Gastroesophageal sphincter (tissue), 3 donors: ENCODE measurements at regions not wholly inside any gene's neighbourhood (a gene's known extent, or its start where the extent isn't known, plus 50 kb on each side); places are given as distances from the start of the nearest gene placed in this dataset.

Source experiments
- EP300 ChIP-seq: sonication (generic); formaldehyde crosslinking; IDR thresholded peaks from one replicate; pipeline ENCODE4 v1.6.1; 2017; ENCODE audit warnings: antibody characterized with exemption, mild to moderate bottlenecking
- POLR2A ChIP-seq, 2 donors: fragments of 450-650 bp; IDR thresholded peaks; one replicate each; pipeline ENCODE4 v1.6.1; 2017; ENCODE audit warnings: antibody characterized with exemption in 2 of 2, mild to moderate bottlenecking in 2 of 2, moderate library complexity in 1 of 2
- POLR2AphosphoS5 ChIP-seq: sonication (generic); formaldehyde crosslinking; IDR thresholded peaks from one replicate; pipeline ENCODE4 v1.6.1; 2017; ENCODE audit warnings: antibody characterized with exemption
- TF ChIP-seq, protein P1 (sequence below), 4 experiments: fragments of 200-600 bp in 2 of 4; fragments of 450-650 bp in 2 of 4; sonication (generic) in 1 of 4; IDR thresholded peaks; one replicate each; pipeline ENCODE4 v1.5.1; 2017 to 2019; ENCODE audit warnings: antibody characterized with exemption in 4 of 4, mild to moderate bottlenecking in 2 of 4, moderate library complexity in 2 of 4

DNA sequence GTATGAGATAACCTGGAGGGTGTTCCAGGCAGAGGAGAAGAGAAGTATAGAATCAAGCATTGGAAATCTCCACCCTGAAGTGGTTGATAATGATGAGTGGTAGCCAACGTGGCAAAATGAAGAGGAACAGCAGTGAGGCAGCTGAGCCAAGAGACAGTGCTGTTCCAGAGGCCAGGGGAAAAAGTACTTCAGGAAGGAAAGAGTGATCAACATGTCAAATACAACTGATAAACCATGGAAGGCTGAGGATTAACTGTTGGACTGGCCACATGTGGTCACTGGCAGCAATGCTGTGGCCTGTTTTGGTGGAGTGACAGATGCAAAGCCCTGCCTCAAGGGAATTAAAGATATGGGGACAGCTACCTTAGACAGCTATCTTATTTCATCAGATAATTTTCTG is 51.9 kb upstream of the RMP24 start:
- TF ChIP-seq POLR2A (IDR thresholded peaks at IDR 0.05), result no peak
- TF ChIP-seq, protein P1, sequence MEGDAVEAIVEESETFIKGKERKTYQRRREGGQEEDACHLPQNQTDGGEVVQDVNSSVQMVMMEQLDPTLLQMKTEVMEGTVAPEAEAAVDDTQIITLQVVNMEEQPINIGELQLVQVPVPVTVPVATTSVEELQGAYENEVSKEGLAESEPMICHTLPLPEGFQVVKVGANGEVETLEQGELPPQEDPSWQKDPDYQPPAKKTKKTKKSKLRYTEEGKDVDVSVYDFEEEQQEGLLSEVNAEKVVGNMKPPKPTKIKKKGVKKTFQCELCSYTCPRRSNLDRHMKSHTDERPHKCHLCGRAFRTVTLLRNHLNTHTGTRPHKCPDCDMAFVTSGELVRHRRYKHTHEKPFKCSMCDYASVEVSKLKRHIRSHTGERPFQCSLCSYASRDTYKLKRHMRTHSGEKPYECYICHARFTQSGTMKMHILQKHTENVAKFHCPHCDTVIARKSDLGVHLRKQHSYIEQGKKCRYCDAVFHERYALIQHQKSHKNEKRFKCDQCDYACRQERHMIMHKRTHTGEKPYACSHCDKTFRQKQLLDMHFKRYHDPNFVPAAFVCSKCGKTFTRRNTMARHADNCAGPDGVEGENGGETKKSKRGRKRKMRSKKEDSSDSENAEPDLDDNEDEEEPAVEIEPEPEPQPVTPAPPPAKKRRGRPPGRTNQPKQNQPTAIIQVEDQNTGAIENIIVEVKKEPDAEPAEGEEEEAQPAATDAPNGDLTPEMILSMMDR (IDR thresholded peaks at IDR 0.05), result no peak
- no peak for TF ChIP-seq POLR2AphosphoS5
- TF ChIP-seq EP300, result no peak
